ENCODE measurements at regions not wholly inside any gene's neighbourhood (a gene's known extent, or its start where the extent isn't known, plus 50 kb on each side); places are given as distances from the start of the nearest gene placed in this dataset.

- no peaks in the 10 kb centered on the region for H3K4me1 ChIP-seq (ENCODE audit: control insufficient read depth in 2 of 3, insufficient read depth in 2 of 3, low read depth in 1 of 3, low read length in 3 of 3)
- FAIRE-seq (no peak), DNase-seq (no peak)
- H3K4me3 ChIP-seq (ENCODE audit: low read length in 3 of 3): no peak overlapping the region
- no peak for TF ChIP-seq CTCF (IDR thresholded peaks at IDR 0.05; ENCODE audit: borderline replicate concordance, extremely low read depth, insufficient read depth)
- no peaks in the 10 kb centered on the region for H3K9me3 ChIP-seq (ENCODE audit: control insufficient read depth in 2 of 3, insufficient read depth in 1 of 3, low read length in 3 of 3)
- H3K9ac ChIP-seq (ENCODE audit: low read length in 3 of 3): no peak overlapping the region
- intact Hi-C loops (cut with DNase I): no loop called here
- H3K27me3 ChIP-seq (ENCODE audit: control insufficient read depth, insufficient read depth, low read length): no peaks in the 10 kb centered on the region
- no peak overlapping the region for H3K27ac ChIP-seq (ENCODE audit: low read depth in 2 of 2, low read length in 2 of 2)
- no peaks in the 10 kb centered on the region for H3K36me3 ChIP-seq (ENCODE audit: control insufficient read depth in 2 of 3, insufficient read depth in 3 of 3, low read length in 3 of 3)
Measured at GRCh38 chr7:68969571-68969970, 628.7 kb upstream of the AUTS2 start.

- no peak for FAIRE-seq
Measured at GRCh38 chr7:68971634-68972340, 626.5 kb upstream of the AUTS2 start.

GRCh38 chr7:68977385-68978055 lies 620.8 kb upstream of the AUTS2 start:
- Histone ChIP-seq H3K4me1 (ENCODE audit: control insufficient read depth in 2 of 3, insufficient read depth in 2 of 3, low read depth in 1 of 3, low read length in 3 of 3) (no peaks in the 10 kb centered on the region), H3K9ac (ENCODE audit: low read length in 3 of 3) (no peak overlapping the region), H3K4me3 (ENCODE audit: low read length in 3 of 3) (no peak overlapping the region), H3K9me3 (ENCODE audit: control insufficient read depth in 2 of 3, insufficient read depth in 1 of 3, low read length in 3 of 3) (peaks cover 0 to 4% (median 0%) of the 10 kb centered on the region in 3 donors), H3K36me3 (ENCODE audit: control insufficient read depth in 2 of 3, insufficient read depth in 3 of 3, low read length in 3 of 3) (no peaks in the 10 kb centered on the region), H3K27ac (ENCODE audit: low read depth in 2 of 2, low read length in 2 of 2) (no peak overlapping the region), H3K27me3 (ENCODE audit: control insufficient read depth, insufficient read depth, low read length) (no peaks in the 10 kb centered on the region)
- TF ChIP-seq CTCF (IDR thresholded peaks at IDR 0.05; ENCODE audit: borderline replicate concordance, extremely low read depth, insufficient read depth): no peak
- FAIRE-seq (no peak), DNase-seq (peak in 2 of 5 donors; percentile 7 to 32)
- intact Hi-C loops (cut with DNase I): no loop called here

More at GRCh38 chr7:68971634-68972340, 626.5 kb upstream of the AUTS2 start:
- TF ChIP-seq CTCF (IDR thresholded peaks at IDR 0.05; ENCODE audit: borderline replicate concordance, extremely low read depth, insufficient read depth): no peak
- no peaks in the 10 kb centered on the region for H3K36me3 ChIP-seq (ENCODE audit: control insufficient read depth in 2 of 3, insufficient read depth in 3 of 3, low read length in 3 of 3)
- H3K27me3 ChIP-seq (ENCODE audit: control insufficient read depth, insufficient read depth, low read length): no peaks in the 10 kb centered on the region
- no peak for DNase-seq
- intact Hi-C loops (cut with DNase I): no loop called here
- no peak overlapping the region for H3K4me3 ChIP-seq (ENCODE audit: low read length in 3 of 3)
- no peak overlapping the region for H3K9ac ChIP-seq (ENCODE audit: low read length in 3 of 3)
- no peaks in the 10 kb centered on the region for H3K9me3 ChIP-seq (ENCODE audit: control insufficient read depth in 2 of 3, insufficient read depth in 1 of 3, low read length in 3 of 3)
- no peak overlapping the region for H3K27ac ChIP-seq (ENCODE audit: low read depth in 2 of 2, low read length in 2 of 2)
- H3K4me1 ChIP-seq (ENCODE audit: control insufficient read depth in 2 of 3, insufficient read depth in 2 of 3, low read depth in 1 of 3, low read length in 3 of 3): no peaks in the 10 kb centered on the region

All from kidney (tissue), 13 donors.